ENCODE measurements at regions not wholly inside any gene's neighbourhood (a gene's known extent, or its start where the extent isn't known, plus 50 kb on each side); places are given as distances from the start of the nearest gene placed in this dataset.

GRCh38 chr13:97057176-97057575, 62.9 kb upstream of the OXGR1 start:
- Histone ChIP-seq H3K4me3 (ENCODE audit: low read length) (no peak overlapping the region), H3K79me2 (ENCODE audit: low read length) (no peaks in the 10 kb centered on the region), H2AFZ (ENCODE audit: low read length) (no peak overlapping the region), H3K36me3 (replicated peaks; ENCODE audit: insufficient read depth, low read length) (no peaks in the 10 kb centered on the region), H3K9me3 (replicated peaks; ENCODE audit: insufficient read depth, low read length) (no peaks in the 10 kb centered on the region), H3K9ac (ENCODE audit: low read length) (no peak overlapping the region), H3K27me3 (replicated peaks; ENCODE audit: insufficient read depth, low read length) (no peaks in the 10 kb centered on the region), H4K20me1 (ENCODE audit: insufficient read depth, low read length) (no peaks in the 10 kb centered on the region), H3K9me2 (replicated peaks; ENCODE audit: insufficient read depth, low read length) (no peaks in the 10 kb centered on the region), H3K27ac (ENCODE audit: low read length) (no peak overlapping the region), H3K4me1 (ENCODE audit: low read length) (no peaks in the 10 kb centered on the region), H3F3A (ENCODE audit: insufficient read depth, low read length) (no peaks in the 10 kb centered on the region), H3K4me2 (ENCODE audit: low read depth, low read length) (no peak overlapping the region)
- no peak for TF ChIP-seq EZH2 (optimal IDR thresholded peaks at IDR 0.05; ENCODE audit: low read depth, low read length)
- TF ChIP-seq EZH2phosphoT487 (IDR thresholded peaks at IDR 0.05; ENCODE audit: low read length), result no peak
- TF ChIP-seq, protein P1, sequence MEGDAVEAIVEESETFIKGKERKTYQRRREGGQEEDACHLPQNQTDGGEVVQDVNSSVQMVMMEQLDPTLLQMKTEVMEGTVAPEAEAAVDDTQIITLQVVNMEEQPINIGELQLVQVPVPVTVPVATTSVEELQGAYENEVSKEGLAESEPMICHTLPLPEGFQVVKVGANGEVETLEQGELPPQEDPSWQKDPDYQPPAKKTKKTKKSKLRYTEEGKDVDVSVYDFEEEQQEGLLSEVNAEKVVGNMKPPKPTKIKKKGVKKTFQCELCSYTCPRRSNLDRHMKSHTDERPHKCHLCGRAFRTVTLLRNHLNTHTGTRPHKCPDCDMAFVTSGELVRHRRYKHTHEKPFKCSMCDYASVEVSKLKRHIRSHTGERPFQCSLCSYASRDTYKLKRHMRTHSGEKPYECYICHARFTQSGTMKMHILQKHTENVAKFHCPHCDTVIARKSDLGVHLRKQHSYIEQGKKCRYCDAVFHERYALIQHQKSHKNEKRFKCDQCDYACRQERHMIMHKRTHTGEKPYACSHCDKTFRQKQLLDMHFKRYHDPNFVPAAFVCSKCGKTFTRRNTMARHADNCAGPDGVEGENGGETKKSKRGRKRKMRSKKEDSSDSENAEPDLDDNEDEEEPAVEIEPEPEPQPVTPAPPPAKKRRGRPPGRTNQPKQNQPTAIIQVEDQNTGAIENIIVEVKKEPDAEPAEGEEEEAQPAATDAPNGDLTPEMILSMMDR (IDR thresholded peaks at IDR 0.05; ENCODE audit: low read length), result no peak
- DNase-seq, result no peak

DNA sequence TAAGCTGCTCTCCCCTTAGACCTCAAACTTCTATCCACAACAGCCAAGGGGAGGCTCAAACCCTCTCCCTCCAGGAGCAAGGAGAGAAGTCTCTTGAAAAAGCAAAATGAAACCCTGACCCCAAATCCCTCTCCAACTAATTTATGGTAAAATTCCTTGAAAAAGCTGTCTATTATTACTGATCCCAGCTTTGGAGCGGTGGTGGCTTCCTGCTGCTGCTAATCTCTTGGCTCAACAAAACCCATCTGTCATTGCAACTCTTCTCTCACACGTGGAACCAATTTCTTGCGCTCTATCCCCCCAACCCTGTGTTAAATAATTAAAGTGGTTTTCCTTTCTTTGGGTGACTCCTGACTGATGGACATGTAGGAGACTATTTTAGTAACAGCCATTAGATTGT, 64.1 kb upstream of the OXGR1 start:
- no peak overlapping the region for H2AFZ ChIP-seq (ENCODE audit: low read length)
- no peak overlapping the region for H3K9ac ChIP-seq (ENCODE audit: low read length)
- no peaks in the 10 kb centered on the region for H3K9me2 ChIP-seq (replicated peaks; ENCODE audit: insufficient read depth, low read length)
- no peaks in the 10 kb centered on the region for H3K79me2 ChIP-seq (ENCODE audit: low read length)
- TF ChIP-seq EZH2 (optimal IDR thresholded peaks at IDR 0.05; ENCODE audit: low read depth, low read length) (no peak), EZH2phosphoT487 (IDR thresholded peaks at IDR 0.05; ENCODE audit: low read length) (no peak)
- TF ChIP-seq, protein P1 (IDR thresholded peaks at IDR 0.05; ENCODE audit: low read length), result no peak
- H3K4me2 ChIP-seq (ENCODE audit: low read depth, low read length), result no peak overlapping the region
- no peaks in the 10 kb centered on the region for H3K36me3 ChIP-seq (replicated peaks; ENCODE audit: insufficient read depth, low read length)
- H3K27me3 ChIP-seq (replicated peaks; ENCODE audit: insufficient read depth, low read length), result no peaks in the 10 kb centered on the region
- no peaks in the 10 kb centered on the region for H4K20me1 ChIP-seq (ENCODE audit: insufficient read depth, low read length)
- H3F3A ChIP-seq (ENCODE audit: insufficient read depth, low read length), result no peaks in the 10 kb centered on the region
- no peaks in the 10 kb centered on the region for H3K4me1 ChIP-seq (ENCODE audit: low read length)
- no peak overlapping the region for H3K4me3 ChIP-seq (ENCODE audit: low read length)
- no peak overlapping the region for H3K27ac ChIP-seq (ENCODE audit: low read length)
- no peak for DNase-seq
- no peaks in the 10 kb centered on the region for H3K9me3 ChIP-seq (replicated peaks; ENCODE audit: insufficient read depth, low read length)

- Histone ChIP-seq H3K79me2 (ENCODE audit: low read length) (no peaks in the 10 kb centered on the region), H3K4me1 (ENCODE audit: low read length) (no peaks in the 10 kb centered on the region), H3K9me3 (replicated peaks; ENCODE audit: insufficient read depth, low read length) (no peaks in the 10 kb centered on the region), H3K4me3 (ENCODE audit: low read length) (no peak overlapping the region), H2AFZ (ENCODE audit: low read length) (no peak overlapping the region), H4K20me1 (ENCODE audit: insufficient read depth, low read length) (no peaks in the 10 kb centered on the region), H3K27ac (ENCODE audit: low read length) (no peak overlapping the region), H3K9ac (ENCODE audit: low read length) (no peak overlapping the region), H3K9me2 (replicated peaks; ENCODE audit: insufficient read depth, low read length) (no peaks in the 10 kb centered on the region), H3K36me3 (replicated peaks; ENCODE audit: insufficient read depth, low read length) (no peaks in the 10 kb centered on the region), H3K27me3 (replicated peaks; ENCODE audit: insufficient read depth, low read length) (no peaks in the 10 kb centered on the region), H3F3A (ENCODE audit: insufficient read depth, low read length) (no peaks in the 10 kb centered on the region), H3K4me2 (ENCODE audit: low read depth, low read length) (no peak overlapping the region)
- no peak for DNase-seq
- no peak for TF ChIP-seq EZH2 (optimal IDR thresholded peaks at IDR 0.05; ENCODE audit: low read depth, low read length)
- TF ChIP-seq, protein P1 (IDR thresholded peaks at IDR 0.05; ENCODE audit: low read length), result no peak
- TF ChIP-seq EZH2phosphoT487 (IDR thresholded peaks at IDR 0.05; ENCODE audit: low read length), result no peak
These were observed 64.7 kb upstream of the OXGR1 start for GRCh38 chr13:97058926-97059325.

All from MM.1S (cell line).